ENCODE measurements at regions not wholly inside any gene's neighbourhood (a gene's known extent, or its start where the extent isn't known, plus 50 kb on each side); places are given as distances from the start of the nearest gene placed in this dataset.

GRCh38 chr12:40431169-40431568, 206.4 kb downstream of the LRRK2 start:
- CTCF ChIA-PET: no interaction called here
- no peaks in the 10 kb centered on the region for H3K4me1 Mint-ChIP-seq

GRCh38 chr12:40435251-40435650, 210.5 kb downstream of the LRRK2 start:
- peaks cover 2% of the 10 kb centered on the region; the same call in 1 of the 2 replicates for H3K4me1 Mint-ChIP-seq
- DNase-seq (ENCODE audit: low spot score) (no peak), ATAC-seq (no peak)
- H3K36me3 Mint-ChIP-seq: no peaks in the 10 kb centered on the region
- no peaks in the 10 kb centered on the region for H3K27me3 Mint-ChIP-seq (ENCODE audit: low read depth)
- H3K4me3 Mint-ChIP-seq: no peak overlapping the region
- no peak overlapping the region for H3K27ac Mint-ChIP-seq
- CTCF ChIA-PET: interaction anchor here (1.5 kb wide), 1 partner anchor 11 kb away, joined by 5 read pairs; no protein-coding TSS in a partner anchor
- POLR2A ChIA-PET: no interaction called here
- H3K9me3 Mint-ChIP-seq: no peaks in the 10 kb centered on the region
- TF ChIP-seq SP1 (CRISPR knock-in tag; conservative IDR thresholded peaks at IDR 0.05) (no peak), CTCF (IDR thresholded peaks at IDR 0.05) (no peak), MYBL2 (CRISPR knock-in tag; IDR thresholded peaks at IDR 0.05) (no peak), OVOL2 (CRISPR knock-in tag; IDR thresholded peaks at IDR 0.05; ENCODE audit: borderline replicate concordance) (no peak), HMGXB4 (CRISPR knock-in tag; IDR thresholded peaks at IDR 0.05) (no peak), GABPB1 (CRISPR knock-in tag; IDR thresholded peaks at IDR 0.05) (no peak), ZSCAN18 (CRISPR knock-in tag; IDR thresholded peaks at IDR 0.05) (no peak), ETV6 (CRISPR knock-in tag; IDR thresholded peaks at IDR 0.05) (no peak), ATF3 (CRISPR knock-in tag; conservative IDR thresholded peaks at IDR 0.05) (no peak), TEAD4 (CRISPR knock-in tag; IDR thresholded peaks at IDR 0.05) (no peak), MLX (CRISPR knock-in tag; IDR thresholded peaks at IDR 0.05) (no peak), E2F1 (CRISPR knock-in tag; IDR thresholded peaks at IDR 0.05) (no peak), MAX (CRISPR knock-in tag; IDR thresholded peaks at IDR 0.05) (no peak)

More at GRCh38 chr12:40431169-40431568, 206.4 kb downstream of the LRRK2 start:
- TF ChIP-seq ZSCAN18 (CRISPR knock-in tag; IDR thresholded peaks at IDR 0.05) (no peak), FOXK1 (CRISPR knock-in tag; IDR thresholded peaks at IDR 0.05) (no peak), ZNF396 (CRISPR knock-in tag; IDR thresholded peaks at IDR 0.05; ENCODE audit: borderline replicate concordance) (no peak), CDX4 (CRISPR knock-in tag; IDR thresholded peaks at IDR 0.05; ENCODE audit: borderline replicate concordance) (no peak), CBFB (CRISPR knock-in tag; IDR thresholded peaks at IDR 0.05; ENCODE audit: low read depth) (no peak), ZNF281 (CRISPR knock-in tag; IDR thresholded peaks at IDR 0.05) (no peak)
- Mint-ChIP-seq H3K9me3 (peaks cover 3% of the 10 kb centered on the region; the same call in 1 of the 2 replicates), H3K4me3 (no peak overlapping the region), H3K27me3 (ENCODE audit: low read depth) (no peaks in the 10 kb centered on the region), H3K27ac (no peak overlapping the region), H3K36me3 (no peaks in the 10 kb centered on the region)
- no peak for ATAC-seq
- DNase-seq (ENCODE audit: low spot score): no peak
- POLR2A ChIA-PET: no interaction called here
